Loucy (cell line): ENCODE measurements at regions not wholly inside any gene's neighbourhood (a gene's known extent, or its start where the extent isn't known, plus 50 kb on each side); places are given as distances from the start of the nearest gene placed in this dataset.

Experiments used
- EZH2phosphoT487 ChIP-seq: fragments of 200-600 bp; IDR thresholded peaks from 2 replicates; pipeline ENCODE4 v1.6.1; 2018; ENCODE audit warnings: antibody characterized with exemption, mild to moderate bottlenecking, moderate library complexity, borderline replicate concordance
- TF ChIP-seq, protein P1 (sequence below): fragments of 200-600 bp; sonication (generic); conservative IDR thresholded peaks from 2 replicates; pipeline ENCODE4 v1.5.1; 2014; ENCODE audit warnings: mild to moderate bottlenecking, antibody characterized with exemption, low read length

DNA sequence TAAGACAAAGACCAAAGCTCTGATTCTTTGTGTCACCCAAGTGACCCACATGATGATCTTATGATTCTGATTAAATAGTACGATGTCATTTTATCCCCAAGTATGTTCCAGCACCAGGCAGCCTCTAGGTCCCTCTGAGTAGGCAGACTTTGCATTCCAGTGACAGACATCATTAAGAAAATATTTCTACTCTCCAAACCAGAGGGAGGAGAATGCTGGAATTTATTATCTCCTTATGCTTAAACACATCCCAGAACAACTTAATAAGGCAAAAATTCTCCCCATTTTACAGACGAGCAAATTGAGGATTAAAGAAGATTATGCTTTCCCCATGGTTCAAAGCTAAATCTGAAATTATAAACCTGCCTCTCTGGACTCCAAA, 192.8 kb upstream of the CDH11 start:
- TF ChIP-seq, protein P1, sequence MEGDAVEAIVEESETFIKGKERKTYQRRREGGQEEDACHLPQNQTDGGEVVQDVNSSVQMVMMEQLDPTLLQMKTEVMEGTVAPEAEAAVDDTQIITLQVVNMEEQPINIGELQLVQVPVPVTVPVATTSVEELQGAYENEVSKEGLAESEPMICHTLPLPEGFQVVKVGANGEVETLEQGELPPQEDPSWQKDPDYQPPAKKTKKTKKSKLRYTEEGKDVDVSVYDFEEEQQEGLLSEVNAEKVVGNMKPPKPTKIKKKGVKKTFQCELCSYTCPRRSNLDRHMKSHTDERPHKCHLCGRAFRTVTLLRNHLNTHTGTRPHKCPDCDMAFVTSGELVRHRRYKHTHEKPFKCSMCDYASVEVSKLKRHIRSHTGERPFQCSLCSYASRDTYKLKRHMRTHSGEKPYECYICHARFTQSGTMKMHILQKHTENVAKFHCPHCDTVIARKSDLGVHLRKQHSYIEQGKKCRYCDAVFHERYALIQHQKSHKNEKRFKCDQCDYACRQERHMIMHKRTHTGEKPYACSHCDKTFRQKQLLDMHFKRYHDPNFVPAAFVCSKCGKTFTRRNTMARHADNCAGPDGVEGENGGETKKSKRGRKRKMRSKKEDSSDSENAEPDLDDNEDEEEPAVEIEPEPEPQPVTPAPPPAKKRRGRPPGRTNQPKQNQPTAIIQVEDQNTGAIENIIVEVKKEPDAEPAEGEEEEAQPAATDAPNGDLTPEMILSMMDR, result no peak
- TF ChIP-seq EZH2phosphoT487, result no peak
